Endothelial cell of hepatic sinusoid (primary cell): ENCODE measurements at regions not wholly inside any gene's neighbourhood (a gene's known extent, or its start where the extent isn't known, plus 50 kb on each side); places are given as distances from the start of the nearest gene placed in this dataset.
"Not testable (repeated sequence)": the region's sequence is repeated elsewhere in the genome, so short reads cannot be mapped to it uniquely, and the experiment has no call there.

Experiments used
- in situ Hi-C: cut with HindIII; loops from 2 replicates; pipeline ENCODE4 v1.10.0; 2017; ENCODE audit warnings: low sequenced_read_pairs

GRCh38 chr10:128178302-128178958, 52.2 kb upstream of the MKI67 start:
- in situ Hi-C loops, result no loop called here

GRCh38 chr10:128180843-128181242, 54.6 kb upstream of the MKI67 start:
- in situ Hi-C loops, result no loop called here

- in situ Hi-C loops, result no loop called here
These were observed 59.4 kb upstream of the MKI67 start for GRCh38 chr10:128185627-128186026.

GRCh38 chr10:128186959-128187787, 61.0 kb upstream of the MKI67 start:
- in situ Hi-C loops, result no loop called here

GRCh38 chr10:128187788-128188185, 61.6 kb upstream of the MKI67 start:
- in situ Hi-C loops, result no loop called here

GRCh38 chr10:128189176-128189575, 63.0 kb upstream of the MKI67 start:
- in situ Hi-C loops, result no loop called here

GRCh38 chr10:128191847-128192246, 65.6 kb upstream of the MKI67 start:
- in situ Hi-C loops, result no loop called here

- in situ Hi-C loops, result not testable (repeated sequence)
These were observed 75.6 kb upstream of the MKI67 start for GRCh38 chr10:128201826-128202225.

- in situ Hi-C loops, result no loop called here
These were observed 76.8 kb upstream of the MKI67 start for GRCh38 chr10:128203028-128203427.

GRCh38 chr10:128205591-128205990, 79.4 kb upstream of the MKI67 start:
- in situ Hi-C loops, result not testable (repeated sequence)

GRCh38 chr10:128206676-128207075, 80.5 kb upstream of the MKI67 start:
- in situ Hi-C loops, result no loop called here

- in situ Hi-C loops, result no loop called here
These were observed 83.6 kb upstream of the MKI67 start for GRCh38 chr10:128209862-128210214.

GRCh38 chr10:128210215-128211063, 84.2 kb upstream of the MKI67 start:
- in situ Hi-C loops, result no loop called here

GRCh38 chr10:128211064-128211504, 84.9 kb upstream of the MKI67 start:
- in situ Hi-C loops, result no loop called here

- in situ Hi-C loops, result no loop called here
These were observed 85.9 kb upstream of the MKI67 start for GRCh38 chr10:128211953-128212727.

- in situ Hi-C loops, result no loop called here
These were observed 86.9 kb upstream of the MKI67 start for GRCh38 chr10:128213156-128213555.

GRCh38 chr10:128215733-128216132, 89.5 kb upstream of the MKI67 start:
- in situ Hi-C loops, result no loop called here

- in situ Hi-C loops, result no loop called here
These were observed 90.9 kb upstream of the MKI67 start for GRCh38 chr10:128217136-128217535.

- in situ Hi-C loops, result no loop called here
These were observed 91.9 kb upstream of the MKI67 start for GRCh38 chr10:128218161-128218560.

- in situ Hi-C loops, result no loop called here
These were observed 93.1 kb upstream of the MKI67 start for GRCh38 chr10:128219295-128219694.

- in situ Hi-C loops, result no loop called here
These were observed 93.8 kb upstream of the MKI67 start for GRCh38 chr10:128220021-128220420.
